Psoas muscle (tissue), 7 donors: ENCODE measurements at regions not wholly inside any gene's neighbourhood (a gene's known extent, or its start where the extent isn't known, plus 50 kb on each side); places are given as distances from the start of the nearest gene placed in this dataset.

Source experiments
- ATAC-seq, 4 donors: fragments of 200-7000 bp; cut with Tn5 transposase; one replicate each; pipeline ENCODE4 v1.9.1; 2020; ENCODE audit warnings: moderate library complexity in 3 of 4, mild to moderate bottlenecking in 2 of 4
- DNase-seq, 2 donors: peaks; one replicate each; pipeline ENCODE4 v3.0.0-alpha.2; 2020
- H3K27ac ChIP-seq: fragments of 200-600 bp; one replicate; pipeline ENCODE4 v1.8.0; 2022
- H3K27me3 ChIP-seq, 3 donors: fragments of 200-600 bp in 1 of 3; one replicate each; pipeline versions ENCODE4 v1.6.1 to v1.8.0; 2013 to 2022; ENCODE audit warnings: low read length in 2 of 3, mild to moderate bottlenecking in 2 of 3, moderate library complexity in 1 of 3; ENCODE audit not compliant: insufficient read depth in 3 of 3
- H3K36me3 ChIP-seq, 2 donors: fragments of 200-600 bp in 1 of 2; one replicate each; pipeline versions ENCODE4 v1.6.1 to v1.8.0; 2013 to 2022; ENCODE audit warnings: low read depth in 1 of 2, mild to moderate bottlenecking in 1 of 2, moderate library complexity in 1 of 2; ENCODE audit not compliant: insufficient read depth in 1 of 2
- H3K4me1 ChIP-seq: fragments of 200-600 bp; one replicate; pipeline ENCODE4 v1.8.0; 2022
- H3K4me3 ChIP-seq: fragments of 200-600 bp; one replicate; pipeline ENCODE4 v1.8.0; 2022; ENCODE audit warnings: mild to moderate bottlenecking
- H3K9me3 ChIP-seq: fragments of 200-600 bp; one replicate; pipeline ENCODE4 v1.8.0; 2022
- WGBS, 3 donors: extraction: QIAGEN DNeasy Blood & Tissue Kit; methylation state at CpG; one replicate each; pipeline versions ENCODE4 v1.1.6 to v1.1.7; 2013; 5-methylcytosine and 5-hydroxymethylcytosine counted together
- intact Hi-C, 2 donors: fragments of 100-400 bp; cut with DNase I; formaldehyde crosslinking; loops; one replicate each; pipeline versions ENCODE4 v1.11.0 to v1.14.2; 2022
- TF ChIP-seq, protein P1 (sequence below): fragments of 200-600 bp; IDR thresholded peaks from one replicate; pipeline ENCODE4 v1.8.0; 2022; ENCODE audit warnings: antibody characterized with exemption
- donor health status: healthy with polysubstance abuse.
- donor health status: DM: no; HTN: no; CAD: no; lungs with moderate emphysema.
- donor health status: Bipolar disorder and iron deficiency.
- donor health status: healthy.
- donor health status: DM: yes; HTN: yes; CAD: no.
- donor health status: DM: no; HTN: no; CAD: no.
- donor health status: DM: yes; HTN: yes; CAD: no.

- TF ChIP-seq, protein P1, sequence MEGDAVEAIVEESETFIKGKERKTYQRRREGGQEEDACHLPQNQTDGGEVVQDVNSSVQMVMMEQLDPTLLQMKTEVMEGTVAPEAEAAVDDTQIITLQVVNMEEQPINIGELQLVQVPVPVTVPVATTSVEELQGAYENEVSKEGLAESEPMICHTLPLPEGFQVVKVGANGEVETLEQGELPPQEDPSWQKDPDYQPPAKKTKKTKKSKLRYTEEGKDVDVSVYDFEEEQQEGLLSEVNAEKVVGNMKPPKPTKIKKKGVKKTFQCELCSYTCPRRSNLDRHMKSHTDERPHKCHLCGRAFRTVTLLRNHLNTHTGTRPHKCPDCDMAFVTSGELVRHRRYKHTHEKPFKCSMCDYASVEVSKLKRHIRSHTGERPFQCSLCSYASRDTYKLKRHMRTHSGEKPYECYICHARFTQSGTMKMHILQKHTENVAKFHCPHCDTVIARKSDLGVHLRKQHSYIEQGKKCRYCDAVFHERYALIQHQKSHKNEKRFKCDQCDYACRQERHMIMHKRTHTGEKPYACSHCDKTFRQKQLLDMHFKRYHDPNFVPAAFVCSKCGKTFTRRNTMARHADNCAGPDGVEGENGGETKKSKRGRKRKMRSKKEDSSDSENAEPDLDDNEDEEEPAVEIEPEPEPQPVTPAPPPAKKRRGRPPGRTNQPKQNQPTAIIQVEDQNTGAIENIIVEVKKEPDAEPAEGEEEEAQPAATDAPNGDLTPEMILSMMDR, result no peak
These were observed 126.6 kb upstream of the GYPA start for GRCh38 chr4:144267084-144267483.

DNA sequence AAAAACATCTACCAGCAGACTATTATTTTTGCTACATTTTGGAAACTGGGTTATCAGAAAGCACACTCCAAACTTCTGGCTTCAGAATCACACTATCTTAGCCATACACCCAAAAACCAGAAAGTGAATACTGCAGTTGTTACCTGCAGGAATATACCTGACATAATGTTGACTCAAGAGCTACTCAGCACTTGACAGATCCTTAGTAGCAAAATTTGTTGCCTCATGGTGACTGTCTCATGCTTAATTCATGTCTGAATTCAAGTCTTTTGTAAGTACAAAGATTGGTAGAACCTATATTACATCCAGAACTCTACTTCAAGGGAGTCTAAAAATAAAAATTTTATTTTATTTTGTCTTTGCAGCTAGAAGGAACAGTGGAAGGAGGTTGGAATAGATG lies 140.2 kb upstream of the GYPA start:
- no peak for ATAC-seq
- H3K36me3 ChIP-seq, result no peaks in the 10 kb centered on the region
- DNase-seq, result no peak
- intact Hi-C loops, result loop anchor here in 1 of 2 donors (2.0 kb wide), 1 partner anchor 58 kb away; no protein-coding TSS in a partner anchor
- H3K4me1 ChIP-seq, result no peaks in the 10 kb centered on the region
- no peak overlapping the region for H3K4me3 ChIP-seq
- H3K27me3 ChIP-seq, result no peaks in the 10 kb centered on the region
- TF ChIP-seq, protein P1, result no peak
- H3K27ac ChIP-seq, result no peak overlapping the region
- no peaks in the 10 kb centered on the region for H3K9me3 ChIP-seq

More at GRCh38 chr4:144267084-144267483, 126.6 kb upstream of the GYPA start:
- no peak overlapping the region for H3K27ac ChIP-seq
- intact Hi-C loops, result no loop called here
- no peaks in the 10 kb centered on the region for H3K9me3 ChIP-seq
- no peaks in the 10 kb centered on the region for H3K27me3 ChIP-seq
- H3K4me3 ChIP-seq, result no peak overlapping the region
- H3K4me1 ChIP-seq, result no peaks in the 10 kb centered on the region
- no peaks in the 10 kb centered on the region for H3K36me3 ChIP-seq
- ATAC-seq (no peak), DNase-seq (no peak)
- 76 to 80% (median 78%) methylated on average over 1 of the region's 1 CpG for WGBS, 3 donors

GRCh38 chr4:144283526-144283925 lies 143.0 kb upstream of the GYPA start:
- Histone ChIP-seq H3K4me3 (no peak overlapping the region), H3K4me1 (no peaks in the 10 kb centered on the region), H3K27ac (no peak overlapping the region), H3K9me3 (no peaks in the 10 kb centered on the region), H3K36me3 (no peaks in the 10 kb centered on the region), H3K27me3 (no peaks in the 10 kb centered on the region)
- ATAC-seq (no peak), DNase-seq (no peak)
- 53 to 66% (median 55%) methylated on average over 6 of the region's 6 CpGs for WGBS, 3 donors
- TF ChIP-seq, protein P1, result no peak
- intact Hi-C loops, result no loop called here

GRCh38 chr4:144284026-144284425 lies 143.5 kb upstream of the GYPA start:
- TF ChIP-seq, protein P1, result no peak
- ATAC-seq (no peak), DNase-seq (no peak)
- H3K27me3 ChIP-seq, result no peaks in the 10 kb centered on the region
- no peaks in the 10 kb centered on the region for H3K36me3 ChIP-seq
- H3K4me3 ChIP-seq, result no peak overlapping the region
- intact Hi-C loops, result no loop called here
- no peaks in the 10 kb centered on the region for H3K9me3 ChIP-seq
- H3K4me1 ChIP-seq, result no peaks in the 10 kb centered on the region
- no peak overlapping the region for H3K27ac ChIP-seq
